ENCODE measurements at regions not wholly inside any gene's neighbourhood (a gene's known extent, or its start where the extent isn't known, plus 50 kb on each side); places are given as distances from the start of the nearest gene placed in this dataset.

DNA sequence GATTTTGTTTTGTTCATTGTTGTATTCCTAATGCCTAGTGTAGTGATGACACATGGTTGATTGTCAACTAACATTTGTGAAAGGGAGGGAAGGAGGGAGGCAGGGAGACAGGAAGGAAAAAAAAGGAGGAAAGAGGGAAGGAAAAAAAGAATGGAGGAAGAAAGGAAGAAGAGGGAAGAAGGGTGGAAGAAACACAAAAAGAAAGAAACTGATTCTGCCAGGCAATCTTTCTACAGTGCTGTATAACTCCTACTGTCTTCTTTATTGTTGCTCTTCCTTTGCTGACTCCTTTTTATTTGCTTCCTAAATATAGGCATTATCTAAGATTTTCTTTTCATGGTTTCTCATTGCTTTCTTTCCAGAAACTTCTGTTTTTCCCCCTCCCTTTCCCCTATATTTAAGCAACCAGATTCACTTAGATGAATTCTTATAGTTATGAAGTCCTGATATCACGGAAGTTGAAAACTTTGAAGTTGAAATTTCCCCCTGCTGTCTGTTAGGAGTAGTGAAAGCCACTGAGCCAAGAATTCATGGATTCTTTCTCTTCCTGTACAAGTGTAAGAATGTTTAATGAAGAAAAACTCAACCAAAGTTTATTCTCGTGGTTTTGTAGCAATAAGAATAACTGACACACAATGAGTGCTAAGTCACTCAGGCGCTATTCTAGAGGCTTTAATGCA, 305.1 kb upstream of the FSHR start:
- TF ChIP-seq MYC (IDR thresholded peaks at IDR 0.05; ENCODE audit: low read depth, low read length), result no peak
- TF ChIP-seq, protein P1, sequence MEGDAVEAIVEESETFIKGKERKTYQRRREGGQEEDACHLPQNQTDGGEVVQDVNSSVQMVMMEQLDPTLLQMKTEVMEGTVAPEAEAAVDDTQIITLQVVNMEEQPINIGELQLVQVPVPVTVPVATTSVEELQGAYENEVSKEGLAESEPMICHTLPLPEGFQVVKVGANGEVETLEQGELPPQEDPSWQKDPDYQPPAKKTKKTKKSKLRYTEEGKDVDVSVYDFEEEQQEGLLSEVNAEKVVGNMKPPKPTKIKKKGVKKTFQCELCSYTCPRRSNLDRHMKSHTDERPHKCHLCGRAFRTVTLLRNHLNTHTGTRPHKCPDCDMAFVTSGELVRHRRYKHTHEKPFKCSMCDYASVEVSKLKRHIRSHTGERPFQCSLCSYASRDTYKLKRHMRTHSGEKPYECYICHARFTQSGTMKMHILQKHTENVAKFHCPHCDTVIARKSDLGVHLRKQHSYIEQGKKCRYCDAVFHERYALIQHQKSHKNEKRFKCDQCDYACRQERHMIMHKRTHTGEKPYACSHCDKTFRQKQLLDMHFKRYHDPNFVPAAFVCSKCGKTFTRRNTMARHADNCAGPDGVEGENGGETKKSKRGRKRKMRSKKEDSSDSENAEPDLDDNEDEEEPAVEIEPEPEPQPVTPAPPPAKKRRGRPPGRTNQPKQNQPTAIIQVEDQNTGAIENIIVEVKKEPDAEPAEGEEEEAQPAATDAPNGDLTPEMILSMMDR (IDR thresholded peaks at IDR 0.05; ENCODE audit: low read depth, low read length), result no peak
